IMR-90 (cell line): ENCODE measurements at regions not wholly inside any gene's neighbourhood (a gene's known extent, or its start where the extent isn't known, plus 50 kb on each side); places are given as distances from the start of the nearest gene placed in this dataset.
"Not testable (repeated sequence)": the region's sequence is repeated elsewhere in the genome, so short reads cannot be mapped to it uniquely, and the experiment has no call there.

ENCODE experiments used
- ATAC-seq: fragments of 200-7000 bp; cut with Tn5 transposase; 2 replicates; pipeline ENCODE4 v1.9.1; 2020; ENCODE audit warnings: low read depth, mild to moderate bottlenecking, moderate library complexity
- BruUV-seq: library from RNA; stranded (reverse); fragments of 400-500 nt; replicated peaks from 2 replicates; lab custom pipeline; 2021; lab: Mats Ljungman, UMichigan
- CTCF ChIA-PET: fragments of 300-600 bp; formaldehyde crosslinking; extraction: SDS; loops from one replicate; lab custom pipeline; 2021; ENCODE audit warnings: antibody characterized with exemption; lab: Yijun Ruan, JAX
- POLR2A ChIA-PET: fragments of 300-600 bp; sonication (Branson Sonifier 250); formaldehyde crosslinking; loops from one replicate; lab custom pipeline; 2022; ENCODE audit warnings: antibody characterized with exemption; ENCODE audit not compliant: unreplicated experiment; lab: Charles Lee
- DNase-seq: peaks from one replicate; pipeline ENCODE4 v3.0.0; 2013
- H2AFZ ChIP-seq: replicated peaks from 2 replicates; pipeline ENCODE3; 2013; ENCODE audit warnings: low read length, mild to moderate bottlenecking; ENCODE audit not compliant: poor library complexity
- H2AK5ac ChIP-seq: 2 replicates; pipeline ENCODE4 v1.6.1; 2013; ENCODE audit warnings: low read depth, low read length, inconsistent platforms
- H2AK9ac ChIP-seq: replicated peaks from 2 replicates; pipeline ENCODE3; 2013; ENCODE audit warnings: mild to moderate bottlenecking, low read depth, low read length, moderate library complexity; ENCODE audit not compliant: poor library complexity
- H2BK120ac ChIP-seq: 2 replicates; pipeline ENCODE4 v1.6.1; 2013; ENCODE audit warnings: low read depth, low read length, inconsistent platforms
- H2BK15ac ChIP-seq: 3 replicates; pipeline ENCODE4 v1.6.1; 2013; ENCODE audit warnings: low read depth, low read length, inconsistent platforms
- H2BK20ac ChIP-seq: 2 replicates; pipeline ENCODE4 v1.6.1; 2013; ENCODE audit warnings: low read depth, mild to moderate bottlenecking, inconsistent platforms, low read length, moderate library complexity
- H2BK5ac ChIP-seq: 2 replicates; pipeline ENCODE4 v1.6.1; 2013; ENCODE audit warnings: mild to moderate bottlenecking, low read depth, low read length, inconsistent platforms; ENCODE audit not compliant: poor library complexity, severe bottlenecking
- H3K14ac ChIP-seq: replicated peaks from 2 replicates; pipeline ENCODE4 v1.6.1; 2013; ENCODE audit warnings: low read depth, low read length, inconsistent platforms
- H3K18ac ChIP-seq: 2 replicates; pipeline ENCODE4 v1.6.1; 2013; ENCODE audit warnings: low read depth, low read length, control low read depth
- H3K23ac ChIP-seq: 2 replicates; pipeline ENCODE4 v1.6.1; 2013; ENCODE audit warnings: low read depth, low read length, inconsistent platforms
- H3K27ac ChIP-seq: 2 replicates; pipeline ENCODE4 v1.5.1; 2013; ENCODE audit warnings: mild to moderate bottlenecking, control low read depth, low read length; ENCODE audit not compliant: insufficient read depth
- H3K27me3 ChIP-seq: 2 replicates; pipeline ENCODE4 v1.6.1; 2013; ENCODE audit warnings: low read length; ENCODE audit not compliant: control insufficient read depth, insufficient read depth
- H3K36me3 ChIP-seq: 2 replicates; pipeline ENCODE4 v1.6.1; 2013; ENCODE audit warnings: low read length, mixed read lengths; ENCODE audit not compliant: control insufficient read depth, insufficient read depth
- H3K4ac ChIP-seq: 2 replicates; pipeline ENCODE4 v1.6.1; 2013; ENCODE audit warnings: low read depth, low read length, inconsistent platforms
- H3K4me1 ChIP-seq: 2 replicates; pipeline ENCODE4 v1.6.1; 2013; ENCODE audit warnings: low read length, mixed read lengths; ENCODE audit not compliant: control insufficient read depth, insufficient read depth
- H3K4me2 ChIP-seq: 2 replicates; pipeline ENCODE4 v1.6.1; 2013; ENCODE audit warnings: low read depth, mild to moderate bottlenecking, control low read depth, low read length, moderate library complexity
- H3K4me3 ChIP-seq: 2 replicates; pipeline ENCODE4 v1.5.1; 2013; ENCODE audit warnings: low read depth, mild to moderate bottlenecking, control low read depth, low read length, moderate library complexity; ENCODE audit not compliant: insufficient read depth
- H3K56ac ChIP-seq: 2 replicates; pipeline ENCODE4 v1.6.1; 2013; ENCODE audit warnings: low read length, inconsistent platforms; ENCODE audit not compliant: insufficient read depth; ENCODE audit errors: extremely low read depth
- H3K79me1 ChIP-seq, 2 experiments: 2 replicates each; pipeline ENCODE4 v1.6.1; 2013; ENCODE audit warnings: low read length in 2 of 2, inconsistent platforms in 1 of 2, low read depth in 1 of 2
- H3K9ac ChIP-seq: 2 replicates; pipeline ENCODE4 v1.6.1; 2013; ENCODE audit warnings: low read depth, low read length, control low read depth
- H3K9me1 ChIP-seq: 2 replicates; pipeline ENCODE4 v1.6.1; 2013; ENCODE audit warnings: low read length, inconsistent platforms; ENCODE audit not compliant: insufficient read depth
- H3K9me3 ChIP-seq: 2 replicates; pipeline ENCODE4 v1.6.1; 2013; ENCODE audit warnings: low read length; ENCODE audit not compliant: control insufficient read depth, insufficient read depth
- H4K20me1 ChIP-seq: 2 replicates; pipeline ENCODE4 v1.6.1; 2013; ENCODE audit warnings: low read length, inconsistent platforms; ENCODE audit not compliant: insufficient read depth
- H4K5ac ChIP-seq: 2 replicates; pipeline ENCODE4 v1.6.1; 2013; ENCODE audit warnings: mild to moderate bottlenecking, low read depth, low read length, control low read depth
- H4K8ac ChIP-seq, 2 experiments: 2 replicates each; pipeline ENCODE4 v1.6.1; 2013; ENCODE audit warnings: low read depth in 2 of 2, low read length in 2 of 2, control low read depth in 1 of 2, inconsistent platforms in 1 of 2
- H4K91ac ChIP-seq: 2 replicates; pipeline ENCODE4 v1.6.1; 2013; ENCODE audit warnings: low read depth, low read length, inconsistent platforms; ENCODE audit not compliant: insufficient read depth
- BHLHE40 ChIP-seq: fragments of 150-350 bp; IDR thresholded peaks from 2 replicates; pipeline ENCODE4 v1.6.1; 2016; ENCODE audit warnings: mild to moderate bottlenecking, low read depth, low read length
- MAFK ChIP-seq: IDR thresholded peaks from 2 replicates; pipeline ENCODE4 v1.6.1; 2012; ENCODE audit warnings: low read depth, low read length, improper control_type of control experiment
- MAZ ChIP-seq: IDR thresholded peaks from 2 replicates; pipeline ENCODE4 v1.6.1; 2012; ENCODE audit warnings: low read depth, mild to moderate bottlenecking, low read length, improper control_type of control experiment, moderate library complexity, borderline replicate concordance
- RAD21 ChIP-seq: IDR thresholded peaks from 2 replicates; pipeline ENCODE4 v1.6.1; 2012; ENCODE audit warnings: low read length, improper control_type of control experiment
- WGBS, 2 experiments: methylation state at CpG; one replicate each; pipeline versions ENCODE4 v1.1.5 to v1.1.7; 2013; ENCODE audit warnings: missing lambda C conversion rate in 2 of 2; ENCODE audit not compliant: insufficient read length in 1 of 2; ENCODE audit errors: extremely low coverage in 2 of 2; 5-methylcytosine and 5-hydroxymethylcytosine counted together
- dilution Hi-C: fragments of 300-500 bp; cut with HindIII; formaldehyde crosslinking; loops from one replicate; pipeline ENCODE4 v1.14.3; 2018; ENCODE audit warnings: low sequenced_read_pairs; ENCODE audit not compliant: unreplicated experiment
- in situ Hi-C: fragments of 300-500 bp; cut with MboI; formaldehyde crosslinking; loops from 3 replicates; pipeline ENCODE4 v1.14.3; 2019; ENCODE audit warnings: low sequenced_read_pairs, inconsistent platforms, mixed read lengths
- intact Hi-C: fragments of 100-400 bp; cut with micrococcal nuclease; formaldehyde crosslinking; loops from 2 replicates; pipeline ENCODE4 v1.10.0; 2022
- TF ChIP-seq, protein P1 (sequence below): fragments of 150-350 bp; IDR thresholded peaks from 2 replicates; pipeline ENCODE4 v1.6.1; 2016; ENCODE audit warnings: low read depth, mild to moderate bottlenecking, low read length, moderate library complexity, borderline replicate concordance

DNA sequence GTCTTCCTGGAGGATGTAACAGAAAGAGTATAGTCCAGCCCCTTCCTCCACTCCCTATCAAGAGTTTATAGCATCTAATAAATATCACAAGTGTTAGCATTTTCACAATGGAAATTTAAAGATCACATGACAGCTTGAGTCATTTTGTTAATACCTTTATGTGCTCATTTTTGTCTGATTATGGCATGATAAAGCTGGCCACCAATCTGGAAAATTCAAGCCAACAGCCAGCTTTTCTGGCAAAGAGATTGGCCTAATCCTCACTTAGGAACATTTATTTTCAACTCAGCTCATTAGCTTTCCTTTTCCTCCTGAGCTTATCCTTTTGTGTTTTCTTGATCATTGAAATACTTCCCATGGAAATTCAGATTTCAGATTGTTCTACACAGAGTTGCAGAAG lies 262.9 kb upstream of the RBMS1 start:
- intact Hi-C loops, result no loop called here

DNA sequence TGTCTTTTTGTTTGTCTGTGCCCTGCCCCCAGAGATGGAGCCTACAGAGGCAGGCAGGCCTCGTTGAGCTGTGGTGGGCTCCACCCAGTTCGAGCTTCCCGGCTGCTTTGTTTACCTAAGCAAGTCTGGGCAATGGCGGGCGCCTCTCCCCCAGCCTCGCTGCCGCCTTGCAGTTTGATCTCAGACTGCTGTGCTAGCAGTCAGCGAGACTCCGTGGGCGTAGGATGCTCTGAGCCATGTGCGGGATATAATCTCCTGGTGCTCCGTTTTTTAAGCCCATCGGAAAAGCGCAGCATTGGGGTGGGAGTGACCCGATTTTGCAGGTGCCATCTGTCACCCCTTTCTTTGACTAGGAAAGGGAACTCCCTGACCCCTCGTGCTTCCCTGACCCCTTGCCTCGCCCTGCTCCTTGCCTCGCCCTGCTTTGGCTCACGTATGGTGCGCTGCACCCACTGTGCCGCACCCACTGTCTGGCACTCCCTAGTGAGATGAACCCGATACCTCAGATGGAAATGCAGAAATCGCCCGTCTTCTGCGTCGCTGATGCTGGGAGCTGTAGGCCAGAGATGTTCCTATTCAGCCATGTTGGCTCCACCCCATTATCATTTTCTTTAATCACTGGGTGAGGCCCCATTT lies 269.0 kb upstream of the RBMS1 start:
- H2AFZ ChIP-seq, H3K23ac ChIP-seq, H3K14ac ChIP-seq, H3K36me3 ChIP-seq, POLR2A ChIA-PET, H2BK20ac ChIP-seq, H3K4me2 ChIP-seq, H3K56ac ChIP-seq, H3K18ac ChIP-seq, H3K79me1 ChIP-seq, intact Hi-C loops, H4K5ac ChIP-seq, H3K27ac ChIP-seq, H2AK9ac ChIP-seq, H4K8ac ChIP-seq, H3K9ac ChIP-seq, H2BK5ac ChIP-seq, H3K27me3 ChIP-seq, H3K9me1 ChIP-seq, H4K20me1 ChIP-seq, H3K9me3 ChIP-seq, in situ Hi-C loops, DNase-seq, ATAC-seq, CTCF ChIA-PET, H2BK120ac ChIP-seq, H3K4ac ChIP-seq, H2AK5ac ChIP-seq, H4K91ac ChIP-seq, BruUV-seq, H3K4me3 ChIP-seq, H3K4me1 ChIP-seq, H2BK15ac ChIP-seq, dilution Hi-C loops: not testable (repeated sequence)
- WGBS, 2 experiments, result 89% methylated on average over 14 of the region's 26 CpGs; no CpG with 5 or more reads in 1 of the 2 experiments

More for the DNA sequence above, 262.9 kb upstream of the RBMS1 start:
- no peak for DNase-seq
- H4K20me1 ChIP-seq, result no peaks in the 10 kb centered on the region
- in situ Hi-C loops, result no loop called here
- ChIA-PET POLR2A (no interaction called here), CTCF (no interaction called here)
- no peaks in the 10 kb centered on the region; the same call in 1 of the 2 replicates for H3K9me3 ChIP-seq
- no peaks in the 10 kb centered on the region for H3K79me1 ChIP-seq
- no peak overlapping the region for H3K23ac ChIP-seq
- H3K4me2 ChIP-seq, result no peak overlapping the region
- H2BK5ac ChIP-seq, result no peak overlapping the region
- H4K5ac ChIP-seq, result no peak overlapping the region
- no peak overlapping the region for H2AFZ ChIP-seq
- H3K36me3 ChIP-seq, result no peaks in the 10 kb centered on the region
- no peak overlapping the region for H4K91ac ChIP-seq
- no peaks in the 10 kb centered on the region for H3K9me1 ChIP-seq
- H2AK9ac ChIP-seq, result no peak overlapping the region
- H3K18ac ChIP-seq, result no peak overlapping the region
- no peak overlapping the region for H4K8ac ChIP-seq
- no TSS peak for BruUV-seq
- H3K27ac ChIP-seq, result no peak overlapping the region
- H3K9ac ChIP-seq, result no peak overlapping the region
- H3K4me3 ChIP-seq, result no peak overlapping the region
- TF ChIP-seq, protein P1, sequence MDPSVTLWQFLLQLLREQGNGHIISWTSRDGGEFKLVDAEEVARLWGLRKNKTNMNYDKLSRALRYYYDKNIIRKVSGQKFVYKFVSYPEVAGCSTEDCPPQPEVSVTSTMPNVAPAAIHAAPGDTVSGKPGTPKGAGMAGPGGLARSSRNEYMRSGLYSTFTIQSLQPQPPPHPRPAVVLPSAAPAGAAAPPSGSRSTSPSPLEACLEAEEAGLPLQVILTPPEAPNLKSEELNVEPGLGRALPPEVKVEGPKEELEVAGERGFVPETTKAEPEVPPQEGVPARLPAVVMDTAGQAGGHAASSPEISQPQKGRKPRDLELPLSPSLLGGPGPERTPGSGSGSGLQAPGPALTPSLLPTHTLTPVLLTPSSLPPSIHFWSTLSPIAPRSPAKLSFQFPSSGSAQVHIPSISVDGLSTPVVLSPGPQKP, result no peak
- TF ChIP-seq BHLHE40, result no peak
- TF ChIP-seq MAZ, result no peak
- no peak for TF ChIP-seq RAD21
- no peak for TF ChIP-seq MAFK
- H2BK20ac ChIP-seq, result no peak overlapping the region
- peaks cover 2% of the 10 kb centered on the region; the same call in 1 of the 2 replicates for H3K4me1 ChIP-seq
- no peaks in the 10 kb centered on the region for H3K27me3 ChIP-seq
- no peak for ATAC-seq
- no peak overlapping the region for H2BK120ac ChIP-seq
- no peak overlapping the region for H3K14ac ChIP-seq
- H3K4ac ChIP-seq, result no peak overlapping the region
- no peak overlapping the region for H2AK5ac ChIP-seq
- dilution Hi-C loops, result no loop called here
- no peak overlapping the region for H2BK15ac ChIP-seq
- H3K56ac ChIP-seq, result no peak overlapping the region
